ENCODE measurements at regions not wholly inside any gene's neighbourhood (a gene's known extent, or its start where the extent isn't known, plus 50 kb on each side); places are given as distances from the start of the nearest gene placed in this dataset.
A peak's percentile ranks its signal among the peaks of the same experiment; 100 is the strongest.

GRCh38 chr12:69028941-69029729, 96.2 kb upstream of the CPM start:
- Histone ChIP-seq H3K18ac (ENCODE audit: insufficient read length, low read depth, low read length) (no peak overlapping the region), H3K9ac (ENCODE audit: extremely low read depth, insufficient read length, low read length) (no peak overlapping the region), H3T11ph (ENCODE audit: low read length) (no peak overlapping the region), H3K79me2 (ENCODE audit: insufficient read depth, low read length) (no peaks in the 10 kb centered on the region), H3K4ac (ENCODE audit: low read depth, low read length) (no peak overlapping the region), H2BK120ac (ENCODE audit: low read depth, low read length, poor library complexity, severe bottlenecking) (no peak overlapping the region), H3K56ac (ENCODE audit: insufficient read length, low read depth, low read length) (no peak overlapping the region), H3K14ac (ENCODE audit: insufficient read depth, low read length) (no peak overlapping the region), H2BK20ac (ENCODE audit: low read depth, low read length, poor library complexity, severe bottlenecking) (no peak overlapping the region), H4K91ac (ENCODE audit: insufficient read length, low read depth, low read length) (no peak overlapping the region), H3K23me2 (ENCODE audit: insufficient read length, low read depth, low read length, poor library complexity, severe bottlenecking) (no peaks in the 10 kb centered on the region), H3K27ac (ENCODE audit: insufficient read length, low read depth, low read length) (no peak overlapping the region), H2AK5ac (ENCODE audit: insufficient read length, low read length) (no peak overlapping the region), H3K27me3 (ENCODE audit: insufficient read depth, low read length) (no peaks in the 10 kb centered on the region), H2BK12ac (ENCODE audit: insufficient read length, low read depth, low read length) (no peak overlapping the region), H4K20me1 (ENCODE audit: control insufficient read depth, insufficient read depth, insufficient read length) (no peaks in the 10 kb centered on the region), H3K23ac (ENCODE audit: insufficient read length, low read depth, low read length) (no peak overlapping the region), H3K4me2 (ENCODE audit: insufficient read depth, insufficient read length, low read length) (no peak overlapping the region), H3K9me3 (ENCODE audit: control insufficient read depth, low read depth, low read length) (no peaks in the 10 kb centered on the region), H4K5ac (ENCODE audit: insufficient read length, low read depth, low read length) (no peak overlapping the region), H3K79me1 (ENCODE audit: insufficient read depth, low read depth, low read length, poor library complexity, severe bottlenecking) (no peaks in the 10 kb centered on the region), H2AFZ (ENCODE audit: low read length) (no peak overlapping the region), H4K8ac (replicated peaks; ENCODE audit: insufficient read length, low read depth, low read length) (no peak overlapping the region), H3K4me1 (ENCODE audit: insufficient read depth, low read length) (no peaks in the 10 kb centered on the region), H2BK5ac (ENCODE audit: insufficient read length, low read length) (no peak overlapping the region), H2BK15ac (ENCODE audit: low read depth, low read length) (no peak overlapping the region)
- no peak for DNase-seq
- H3K4me3 Mint-ChIP-seq = no peak overlapping the region
- no peaks in the 10 kb centered on the region for H3K9me3 Mint-ChIP-seq
- TF ChIP-seq CTCF (conservative IDR thresholded peaks at IDR 0.05) = no peak
- H3K36me3 Mint-ChIP-seq (ENCODE audit: insufficient read depth in 1 of 3, low read depth in 3 of 3) = no peaks in the 10 kb centered on the region
- no CpG with 5 or more reads among the region's 11 CpGs for WGBS (ENCODE audit: extremely low coverage, insufficient read length, low lambda C conversion rate)
- H3K27ac Mint-ChIP-seq = peak overlapping the region in 2 of 3 experiments; percentile 6 to 53; a peak in 1 of 7 replicates
- H3K27me3 Mint-ChIP-seq (ENCODE audit: low read depth) = peaks cover 1% of the 10 kb centered on the region; the same call in 1 of the 2 replicates
- H3K4me1 Mint-ChIP-seq = peaks cover 0 to 6% of the 10 kb centered on the region in 2 experiments; a peak in 1 of 4 replicates
